Tibial nerve (tissue), 4 donors: ENCODE measurements at regions not wholly inside any gene's neighbourhood (a gene's known extent, or its start where the extent isn't known, plus 50 kb on each side); places are given as distances from the start of the nearest gene placed in this dataset.

ENCODE experiments used
- CTCF ChIP-seq, 5 experiments: fragments of 200-600 bp in 3 of 5; fragments of 450-650 bp in 2 of 5; sonication (generic) in 3 of 5; IDR thresholded peaks; one replicate each; pipeline ENCODE4 v1.5.1; 2016 to 2019; ENCODE audit warnings: antibody characterized with exemption in 5 of 5, mild to moderate bottlenecking in 3 of 5, moderate library complexity in 2 of 5
- EP300 ChIP-seq, 2 donors: sonication (generic); formaldehyde crosslinking; IDR thresholded peaks; one replicate each; pipeline ENCODE4 v1.6.1; 2017; ENCODE audit warnings: antibody characterized with exemption in 2 of 2, mild to moderate bottlenecking in 1 of 2
- POLR2A ChIP-seq, 2 donors: fragments of 450-650 bp; IDR thresholded peaks; one replicate each; pipeline ENCODE4 v1.6.1; 2017; ENCODE audit warnings: antibody characterized with exemption in 2 of 2, mild to moderate bottlenecking in 2 of 2, moderate library complexity in 2 of 2

DNA sequence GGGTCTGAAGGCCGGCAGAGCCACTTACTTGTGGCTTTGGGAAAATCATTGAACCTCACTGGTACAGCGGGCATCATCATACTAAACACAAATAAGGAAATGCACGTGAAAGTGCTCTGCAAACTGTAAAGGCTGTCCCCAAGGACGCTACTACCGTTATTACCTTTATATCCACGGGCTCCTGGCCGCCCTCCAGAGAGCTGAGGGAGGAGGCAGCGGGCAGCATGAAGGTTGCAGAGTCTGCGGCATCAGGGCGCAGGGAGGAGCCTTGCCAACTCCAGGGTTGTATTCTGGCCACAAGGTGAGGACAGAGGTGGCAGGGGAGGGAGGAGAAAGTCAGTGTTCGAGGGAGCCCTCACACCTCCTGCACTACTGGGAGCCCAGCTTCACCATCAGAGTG is 68.3 kb upstream of the GCSH start:
- TF ChIP-seq EP300 (IDR thresholded peaks at IDR 0.05), result no peak
- no peak for TF ChIP-seq POLR2A (IDR thresholded peaks at IDR 0.05)
- no peak for TF ChIP-seq CTCF (IDR thresholded peaks at IDR 0.05)
